B cell (primary cell): ENCODE measurements at regions not wholly inside any gene's neighbourhood (a gene's known extent, or its start where the extent isn't known, plus 50 kb on each side); places are given as distances from the start of the nearest gene placed in this dataset.

Source experiments
- CTCF ChIP-seq: fragments of 200-600 bp; IDR thresholded peaks from one replicate; pipeline ENCODE4 v1.8.0; 2022; ENCODE audit warnings: antibody characterized with exemption, mild to moderate bottlenecking
- EZH2 ChIP-seq: IDR thresholded peaks from 2 replicates; pipeline ENCODE4 v1.6.1; 2012; ENCODE audit warnings: borderline replicate concordance, low read depth, mild to moderate bottlenecking, moderate library complexity, low read length; ENCODE audit not compliant: insufficient read depth, poor library complexity, severe bottlenecking

GRCh38 chr19:28574212-28574611, 638.7 kb downstream of the UQCRFS1 start:
- TF ChIP-seq EZH2 (no peak), CTCF (no peak)
